Hematopoietic multipotent progenitor cell (in vitro differentiated cells): ENCODE measurements at regions not wholly inside any gene's neighbourhood (a gene's known extent, or its start where the extent isn't known, plus 50 kb on each side); places are given as distances from the start of the nearest gene placed in this dataset.

ENCODE experiments used
- DNase-seq, 3 donors: peaks; one replicate each; pipeline ENCODE4 v3.0.0-alpha.2; 2011 to 2015; ENCODE audit warnings: low read depth in 2 of 3, low spot score in 2 of 3

DNA sequence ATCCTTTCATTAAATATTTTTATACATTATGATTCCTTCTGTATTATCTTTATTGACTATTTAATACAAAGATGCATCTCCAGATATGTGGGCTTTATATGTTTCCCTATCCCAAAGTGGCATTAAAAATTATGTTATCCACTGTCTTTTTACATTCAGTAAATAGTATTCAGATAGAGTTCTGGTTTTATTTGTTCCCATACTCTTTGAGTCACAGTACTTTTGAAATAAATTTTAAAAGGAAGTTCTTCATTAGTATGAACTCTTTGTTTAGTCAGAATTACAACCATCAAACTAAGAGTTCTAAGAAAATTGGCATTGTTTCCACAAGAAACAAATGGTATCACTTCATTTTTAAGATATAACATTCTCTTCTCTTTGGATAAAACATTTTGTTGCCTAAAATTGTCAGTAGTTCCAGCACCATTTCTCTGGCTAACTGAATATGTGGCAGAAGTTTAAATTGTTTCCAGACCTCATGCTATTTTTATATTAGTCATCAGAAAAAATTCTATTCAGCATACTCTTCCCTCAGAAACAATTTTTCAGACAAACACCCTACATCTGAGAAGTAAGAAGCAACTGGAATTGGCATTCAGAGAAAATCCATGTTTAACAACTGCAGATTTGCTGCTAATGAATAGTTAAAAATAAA, 88.5 kb upstream of the COL5A2 start:
- DNase-seq = no peak

GRCh38 chr2:189268763-189269162, 89.2 kb upstream of the COL5A2 start:
- DNase-seq = no peak

- no peak for DNase-seq
These were observed 94.2 kb upstream of the COL5A2 start for GRCh38 chr2:189273734-189274133.

- DNase-seq = no peak
These were observed 94.8 kb upstream of the COL5A2 start for GRCh38 chr2:189274361-189274760.

- no peak for DNase-seq
These were observed 96.7 kb upstream of the COL5A2 start for GRCh38 chr2:189276277-189276676.

- no peak for DNase-seq
These were observed 101.6 kb upstream of the COL5A2 start for GRCh38 chr2:189281201-189281600.

DNA sequence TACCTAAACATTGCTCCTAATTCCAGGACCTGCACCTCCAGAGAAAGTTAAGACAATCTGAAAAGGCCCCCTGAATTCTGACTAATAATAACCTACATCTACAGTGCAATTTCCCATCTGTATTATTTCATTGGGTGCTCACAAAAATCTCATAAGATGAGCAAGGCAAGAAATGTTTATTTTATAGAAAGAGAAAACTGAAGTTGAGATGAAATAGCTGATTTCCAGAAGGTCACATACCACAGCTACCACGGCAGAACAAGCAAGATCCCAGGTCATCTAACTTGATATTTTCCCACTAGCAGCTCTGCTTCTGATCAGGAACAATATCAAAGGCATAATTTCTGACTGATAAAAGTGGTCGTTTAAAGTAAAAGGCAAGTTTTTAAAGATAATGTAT, 105.8 kb upstream of the COL5A2 start:
- DNase-seq = no peak

DNA sequence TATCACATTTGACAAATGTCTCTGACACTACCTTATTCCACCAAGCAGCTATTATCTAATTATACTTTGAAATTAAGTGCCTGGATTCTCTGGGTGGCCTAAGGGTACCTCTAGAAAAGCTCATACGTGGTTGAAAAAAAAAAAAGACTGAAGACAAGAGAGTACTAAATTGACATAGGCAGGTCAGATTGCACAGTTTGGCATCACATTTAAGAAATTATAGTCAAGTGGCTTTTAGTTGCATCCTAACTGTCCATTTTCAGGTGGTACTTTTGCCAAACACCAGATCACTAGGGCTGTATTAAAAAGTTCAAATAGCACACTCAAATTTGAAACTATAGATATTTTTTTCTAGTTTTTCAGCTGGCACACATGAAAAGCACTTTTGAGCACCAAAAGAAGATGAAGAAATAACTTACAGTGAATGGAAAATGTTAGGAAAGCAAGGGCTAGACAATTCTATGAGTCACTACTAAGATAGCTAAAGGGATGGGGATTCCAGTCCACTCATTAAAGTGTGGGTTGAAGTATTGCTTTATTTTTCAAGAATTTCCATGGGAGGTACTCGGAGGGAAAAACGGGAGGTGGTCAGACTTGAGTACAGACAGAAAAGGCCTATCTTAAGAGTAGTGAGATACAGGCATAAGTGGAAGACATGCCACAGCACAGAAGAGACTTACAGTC, 106.5 kb upstream of the COL5A2 start:
- DNase-seq = no peak

DNA sequence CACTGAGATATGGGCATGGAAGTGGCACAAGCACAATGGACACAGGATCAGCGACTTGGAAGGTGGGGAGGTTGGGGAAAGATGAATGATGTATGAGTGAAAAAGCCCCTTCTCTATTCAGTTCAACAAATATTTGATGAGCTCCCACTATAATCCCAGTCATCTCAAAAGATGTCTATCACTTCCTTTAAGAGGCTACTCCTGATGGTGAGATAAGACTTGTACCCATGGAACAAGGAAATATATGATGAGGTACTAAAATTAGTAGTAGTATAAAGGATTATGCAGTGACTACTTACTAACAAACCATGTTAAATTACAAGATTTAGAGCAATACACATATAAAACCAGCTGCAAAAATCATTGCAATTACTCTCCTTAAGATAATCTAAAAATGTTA, 107.8 kb upstream of the COL5A2 start:
- DNase-seq = no peak

DNA sequence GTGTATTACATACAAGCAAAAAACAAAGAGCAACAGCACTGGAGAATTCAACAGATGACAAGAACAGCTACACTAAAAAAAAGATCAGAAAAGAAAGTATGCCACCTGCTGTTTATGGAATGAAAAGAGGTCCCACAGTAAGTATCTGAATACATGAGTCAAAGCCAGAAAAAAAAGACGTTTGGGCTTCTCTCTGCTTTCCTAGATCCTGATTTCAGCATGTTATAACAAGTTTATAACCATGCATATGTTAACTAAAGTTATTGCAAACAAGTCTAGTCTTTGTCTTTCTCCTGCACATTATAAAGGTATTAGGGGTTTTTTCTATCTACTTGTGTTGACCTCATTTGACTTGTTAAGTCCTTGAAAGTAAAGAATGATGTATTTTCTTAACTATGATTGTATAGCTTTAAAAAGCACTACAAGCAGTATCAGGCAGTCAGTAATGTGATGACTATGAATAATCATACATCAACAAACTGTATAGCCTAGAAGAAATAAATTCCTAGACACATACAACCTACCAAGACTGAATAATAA, 108.5 kb upstream of the COL5A2 start:
- DNase-seq = peak in 2 of 3 donors; percentile 9 to 43

- no peak for DNase-seq
These were observed 111.9 kb upstream of the COL5A2 start for GRCh38 chr2:189291460-189291859.

DNA sequence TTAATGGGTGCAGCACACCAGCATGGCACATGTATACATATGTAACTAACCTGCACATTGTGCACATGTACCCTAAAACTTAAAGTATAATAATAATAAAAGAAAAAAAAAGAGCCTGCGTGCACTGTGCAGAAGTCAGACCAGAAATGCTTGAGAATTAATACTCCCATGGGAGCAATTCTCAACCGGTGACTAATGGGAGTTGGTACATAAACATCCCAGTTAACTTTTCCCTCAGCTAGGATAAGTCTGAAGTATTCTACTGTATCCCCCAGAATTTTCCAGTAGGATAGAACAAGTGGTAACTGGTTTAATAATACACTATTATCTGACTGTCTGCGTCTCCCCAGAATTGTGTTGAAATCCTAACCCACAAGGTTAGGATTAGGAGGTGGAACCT, 113.6 kb upstream of the COL5A2 start:
- DNase-seq = no peak

GRCh38 chr2:189297446-189297845, 117.9 kb upstream of the COL5A2 start:
- DNase-seq = no peak

DNA sequence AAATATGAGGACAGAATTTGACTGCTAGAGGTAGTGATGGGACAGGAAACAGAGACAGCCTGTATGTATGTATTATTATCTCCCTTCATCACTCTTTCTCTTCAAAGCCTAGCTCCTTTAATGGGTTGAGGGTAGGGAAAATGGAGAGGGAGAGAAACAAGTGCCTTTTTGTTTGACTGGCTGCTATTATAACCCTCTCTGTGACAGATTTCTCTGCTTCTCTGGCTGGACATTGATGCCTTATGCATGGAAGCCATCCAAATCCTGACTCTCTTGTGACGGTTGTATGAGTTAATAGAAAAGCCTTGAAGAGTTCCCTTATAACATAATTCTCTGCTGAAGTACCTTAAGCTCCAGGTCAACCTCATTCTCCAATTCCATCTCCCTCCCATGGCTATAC, 118.5 kb upstream of the COL5A2 start:
- no peak for DNase-seq

DNA sequence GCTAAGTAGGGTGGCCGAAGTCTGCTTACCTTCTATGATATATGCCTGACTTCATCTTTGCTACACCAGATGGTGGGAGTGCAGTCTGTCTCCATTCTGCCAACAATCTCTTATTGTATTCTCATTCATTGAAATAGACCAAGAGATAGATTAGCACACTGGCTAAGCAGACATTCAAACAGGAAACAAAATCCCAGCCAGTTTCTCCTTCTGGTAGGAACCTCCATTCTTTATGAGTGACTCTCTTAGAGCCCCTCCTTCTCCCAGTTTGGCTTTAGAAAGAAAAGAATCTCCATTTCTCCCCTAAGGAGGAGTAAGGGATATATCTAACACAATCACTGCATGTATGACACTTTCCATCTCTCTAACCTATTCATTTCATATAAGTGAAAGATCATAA, 118.9 kb upstream of the COL5A2 start:
- no peak for DNase-seq

DNA sequence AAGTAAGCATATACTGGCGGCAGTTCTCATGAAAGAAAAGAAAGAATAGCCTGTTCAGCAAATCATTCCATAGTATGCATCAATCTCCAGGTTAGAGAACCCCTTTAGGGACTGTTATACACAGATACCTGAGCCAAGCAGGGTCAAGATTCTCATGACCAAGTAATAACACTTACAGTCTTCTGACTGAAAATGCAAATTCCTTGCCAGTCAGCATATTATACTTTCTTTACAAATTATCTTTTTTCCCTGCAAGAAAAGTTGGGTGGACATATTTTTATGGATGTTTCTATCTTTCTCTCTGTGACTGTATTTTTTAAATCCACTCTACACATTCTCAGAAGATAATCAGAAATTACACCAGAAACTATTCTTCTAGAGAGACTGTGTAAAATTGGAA, 120.4 kb upstream of the COL5A2 start:
- DNase-seq = no peak

DNA sequence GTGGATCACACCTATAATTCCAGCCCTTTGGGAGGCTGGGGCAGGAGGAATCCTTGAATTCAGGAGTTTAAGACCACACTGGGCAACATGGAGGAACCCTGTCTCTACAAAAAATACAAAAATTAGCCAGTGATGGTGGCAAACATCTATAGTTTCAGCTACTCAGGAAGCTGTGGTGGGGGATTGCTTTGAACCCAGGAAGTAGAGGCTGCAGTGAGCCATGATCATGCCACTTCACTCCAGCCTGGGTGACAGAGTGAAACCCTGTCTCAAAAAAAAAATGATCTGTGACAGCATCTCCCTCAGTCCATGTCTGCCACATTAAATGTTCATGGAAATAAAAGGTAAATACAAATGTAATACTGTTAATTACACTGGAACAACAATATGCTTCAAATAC, 121.4 kb upstream of the COL5A2 start:
- DNase-seq = no peak

DNA sequence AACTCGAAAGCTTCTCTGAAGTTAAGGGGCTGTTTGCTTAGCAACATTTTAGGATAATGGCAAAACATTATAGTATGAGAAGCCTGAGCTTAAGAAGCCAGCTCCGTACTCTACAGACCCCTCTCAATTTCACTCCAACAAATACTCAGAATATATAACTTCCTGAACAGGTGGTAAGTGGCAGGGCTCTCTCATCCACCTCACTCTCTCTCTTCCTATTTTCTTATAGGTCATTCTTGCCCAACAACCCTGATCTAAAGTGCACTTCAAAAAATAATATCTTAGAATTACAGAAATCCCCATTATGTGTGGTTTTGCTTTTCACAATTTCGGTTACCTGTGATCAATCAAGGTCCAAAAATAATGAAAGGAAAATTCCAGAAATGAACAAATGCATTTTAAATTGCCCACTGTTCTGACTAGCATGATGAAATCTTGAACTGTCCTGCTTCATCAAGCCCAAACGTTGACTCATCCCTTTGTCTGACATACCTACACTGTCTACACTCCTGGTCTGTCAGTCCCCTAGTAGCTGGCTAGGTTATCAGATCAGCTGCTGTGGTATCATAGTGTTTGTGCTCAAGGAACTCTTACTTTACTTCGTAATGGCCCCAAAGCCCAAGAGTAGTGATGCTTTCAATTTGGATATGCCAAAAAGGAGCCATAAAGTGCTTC, 122.8 kb upstream of the COL5A2 start:
- no peak for DNase-seq

DNA sequence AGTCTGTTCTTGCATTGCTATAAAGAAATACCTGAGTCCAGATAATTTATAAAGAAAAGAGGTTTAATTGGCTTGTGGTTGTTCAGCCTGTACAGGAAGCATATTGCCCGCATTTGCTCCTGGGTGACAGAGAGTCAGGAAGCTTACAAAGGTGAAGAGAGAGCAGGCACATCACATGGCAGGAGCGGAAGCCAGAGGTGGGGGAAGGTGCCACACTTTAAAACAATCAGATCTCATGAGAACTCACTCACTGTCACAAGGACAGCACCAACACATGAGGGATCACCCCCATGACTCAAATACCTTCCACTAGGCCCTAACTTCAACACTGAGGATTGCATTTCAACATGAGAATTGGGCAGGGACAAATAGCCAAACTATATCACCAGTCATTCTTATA, 124.8 kb upstream of the COL5A2 start:
- peak in 1 of 3 donors; percentile 23 for DNase-seq

GRCh38 chr2:189305291-189305943, 125.9 kb upstream of the COL5A2 start:
- no peak for DNase-seq

GRCh38 chr2:189306525-189306924, 127.0 kb upstream of the COL5A2 start:
- DNase-seq = no peak
